ENCODE measurements at regions not wholly inside any gene's neighbourhood (a gene's known extent, or its start where the extent isn't known, plus 50 kb on each side); places are given as distances from the start of the nearest gene placed in this dataset.

- ChIA-PET SMC1A (ENCODE audit: uncharacterized antibody, unreplicated experiment) (no interaction called here), POLR2A (no interaction called here), CTCF (no interaction called here), RAD21 (ENCODE audit: unreplicated experiment) (no interaction called here)
- ATAC-seq = no peak
- Histone ChIP-seq H2AFZ (ENCODE audit: control insufficient read depth, low read depth, low read length) (no peak overlapping the region), H3K27ac (ENCODE audit: control insufficient read depth, insufficient read depth) (no peak overlapping the region), H3K4me1 (ENCODE audit: control insufficient read depth, insufficient read depth, low read length) (no peaks in the 10 kb centered on the region), H3K9me3 (replicated peaks; ENCODE audit: control insufficient read depth, insufficient read depth, low read length) (0 out of 3 replicates have a peak, but pooled peaks cover 2% of the 10 kb centered on the region), H3K4me2 (ENCODE audit: control insufficient read depth, insufficient read depth) (no peak overlapping the region), H4K20me1 (ENCODE audit: control insufficient read depth, insufficient read depth) (no peaks in the 10 kb centered on the region), H3K4me3 (no peak overlapping the region), H3K36me3 (ENCODE audit: control insufficient read depth in 2 of 2, insufficient read depth in 2 of 2, low read length in 1 of 2) (no peaks in the 10 kb centered on the region), H3K9ac (ENCODE audit: control insufficient read depth, insufficient read depth, low read length) (no peak overlapping the region), H3K27me3 (replicated peaks in 1 of 2; ENCODE audit: control insufficient read depth in 2 of 2, insufficient read depth in 2 of 2, low read length in 1 of 2) (no peaks in the 10 kb centered on the region), H3K79me2 (ENCODE audit: control insufficient read depth, insufficient read depth, low read length) (no peaks in the 10 kb centered on the region)
- BruUV-seq (replicated peaks) = no TSS peak
- in situ Hi-C loops (cut with MboI) (no loop called here), intact Hi-C loops (cut with micrococcal nuclease; ENCODE audit: unreplicated experiment) (no loop called here)
- WGBS (ENCODE audit: insufficient coverage, insufficient replicate concordance, low lambda C conversion rate, missing lambda C conversion rate) = 44% methylated on average over 1 of the region's 1 CpG
- no peak for FAIRE-seq
- no peak for DNase-seq (ENCODE audit: low read depth, low spot score)
- TF ChIP-seq MAX (IDR thresholded peaks at IDR 0.05; ENCODE audit: low read depth, low read length) (no peak), PKNOX1 (IDR thresholded peaks at IDR 0.05) (no peak), NRF1 (conservative IDR thresholded peaks at IDR 0.05; ENCODE audit: low read depth, low read length) (no peak), RCOR1 (conservative IDR thresholded peaks at IDR 0.05; ENCODE audit: low read depth, low read length) (no peak), KLF5 (IDR thresholded peaks at IDR 0.05; ENCODE audit: partially characterized antibody) (no peak), ZBED1 (IDR thresholded peaks at IDR 0.05; ENCODE audit: borderline replicate concordance) (no peak), SRF (IDR thresholded peaks at IDR 0.05; ENCODE audit: low read depth in 2 of 2, low read length in 2 of 2) (no peak), BCL11A (IDR thresholded peaks at IDR 0.05; ENCODE audit: low read depth, low read length) (no peak), PAX8 (IDR thresholded peaks at IDR 0.05) (no peak), BCLAF1 (IDR thresholded peaks at IDR 0.05) (no peak), YBX1 (IDR thresholded peaks at IDR 0.05) (no peak), CHD4 (IDR thresholded peaks at IDR 0.05) (no peak), NFXL1 (IDR thresholded peaks at IDR 0.05; ENCODE audit: borderline replicate concordance) (no peak), EP300 (IDR thresholded peaks at IDR 0.05; ENCODE audit: borderline replicate concordance in 1 of 2, control insufficient read depth in 1 of 2, low read depth in 2 of 2, low read length in 2 of 2) (no peak), RUNX3 (IDR thresholded peaks at IDR 0.05; ENCODE audit: low read length) (no peak), ZNF274 (IDR thresholded peaks at IDR 0.05; ENCODE audit: insufficient read depth, insufficient read length) (no peak), SMAD5 (IDR thresholded peaks at IDR 0.05; ENCODE audit: low read depth) (no peak), E2F4 (IDR thresholded peaks at IDR 0.05; ENCODE audit: low read depth, low read length) (no peak), USF1 (IDR thresholded peaks at IDR 0.05; ENCODE audit: borderline replicate concordance, extremely low read length, insufficient read depth, low read depth, low read length) (no peak)
Measured at GRCh38 chr2:33873076-33873605, 274.0 kb upstream of the FAM98A start.

Measured in GM12878 (cell line).